CD4-positive, alpha-beta T cell treated with Interleukin-10 for 1 hour (primary cell): ENCODE measurements at regions not wholly inside any gene's neighbourhood (a gene's known extent, or its start where the extent isn't known, plus 50 kb on each side); places are given as distances from the start of the nearest gene placed in this dataset.

Experiments
- DNase-seq: peaks from one replicate; pipeline ENCODE4 v3.0.0-alpha.2; 2020

GRCh38 chr7:118713039-118713438, 488.5 kb downstream of the ANKRD7 start:
- no peak for DNase-seq

- no peak for DNase-seq
Measured at GRCh38 chr7:118720632-118721031, 496.1 kb downstream of the ANKRD7 start.

GRCh38 chr7:118731854-118732253, 507.4 kb downstream of the ANKRD7 start:
- no peak for DNase-seq

GRCh38 chr7:118734541-118734940, 510.0 kb downstream of the ANKRD7 start:
- DNase-seq: no peak

- no peak for DNase-seq
Measured at GRCh38 chr7:118735441-118735840, 510.9 kb downstream of the ANKRD7 start.

GRCh38 chr7:118737935-118738334, 513.4 kb downstream of the ANKRD7 start:
- no peak for DNase-seq

GRCh38 chr7:118745927-118746326, 521.4 kb downstream of the ANKRD7 start:
- DNase-seq: no peak

- DNase-seq: no peak
Measured at GRCh38 chr7:118747473-118747872, 523.0 kb downstream of the ANKRD7 start.

- DNase-seq: no peak
Measured at GRCh38 chr7:118753479-118753878, 529.0 kb downstream of the ANKRD7 start.

- DNase-seq: no peak
Measured at GRCh38 chr7:118754608-118755007, 530.1 kb downstream of the ANKRD7 start.

GRCh38 chr7:118755067-118755625, 530.6 kb downstream of the ANKRD7 start:
- DNase-seq: no peak

- DNase-seq: no peak
Measured at GRCh38 chr7:118757066-118757465, 532.6 kb downstream of the ANKRD7 start.

GRCh38 chr7:118758582-118758981, 534.1 kb downstream of the ANKRD7 start:
- DNase-seq: no peak

GRCh38 chr7:118759921-118760320, 535.4 kb downstream of the ANKRD7 start:
- DNase-seq: no peak

- no peak for DNase-seq
Measured at GRCh38 chr7:118762451-118762850, 537.9 kb downstream of the ANKRD7 start.

- no peak for DNase-seq
Measured at GRCh38 chr7:118764221-118764620, 539.7 kb downstream of the ANKRD7 start.

- no peak for DNase-seq
Measured at GRCh38 chr7:118771672-118772071, 547.2 kb downstream of the ANKRD7 start.

GRCh38 chr7:118777308-118777707, 552.8 kb downstream of the ANKRD7 start:
- DNase-seq: no peak

- no peak for DNase-seq
Measured at GRCh38 chr7:118792682-118793081, 568.2 kb downstream of the ANKRD7 start.

- no peak for DNase-seq
Measured at GRCh38 chr7:118793582-118793981, 569.1 kb downstream of the ANKRD7 start.

- DNase-seq: no peak
Measured at GRCh38 chr7:118794419-118794818, 569.9 kb downstream of the ANKRD7 start.

- DNase-seq: no peak
Measured at GRCh38 chr7:118801366-118801765, 576.9 kb downstream of the ANKRD7 start.

- DNase-seq: no peak
Measured at GRCh38 chr7:118802726-118803125, 578.2 kb downstream of the ANKRD7 start.

GRCh38 chr7:118826246-118826645, 601.7 kb downstream of the ANKRD7 start:
- no peak for DNase-seq

GRCh38 chr7:118836933-118837332, 612.4 kb downstream of the ANKRD7 start:
- no peak for DNase-seq

GRCh38 chr7:118839515-118839914, 615.0 kb downstream of the ANKRD7 start:
- no peak for DNase-seq
